GM21529 (cell line): ENCODE measurements at regions not wholly inside any gene's neighbourhood (a gene's known extent, or its start where the extent isn't known, plus 50 kb on each side); places are given as distances from the start of the nearest gene placed in this dataset.

ENCODE experiments used
- ATAC-seq: cut with Tn5 transposase; IDR thresholded peaks from one replicate; pipeline ENCODE4 v1.9.1; 2021; ENCODE audit not compliant: unreplicated experiment

- ATAC-seq: no peak
These were observed 50.5 kb downstream of the RGS12 start for GRCh38 chr4:3343358-3343757.

- no peak for ATAC-seq
These were observed 51.3 kb downstream of the RGS12 start for GRCh38 chr4:3344104-3344503.

GRCh38 chr4:3344596-3344995 is 51.8 kb downstream of the RGS12 start:
- no peak for ATAC-seq

GRCh38 chr4:3345384-3345783 is 52.6 kb downstream of the RGS12 start:
- no peak for ATAC-seq

- no peak for ATAC-seq
These were observed 53.3 kb downstream of the RGS12 start for GRCh38 chr4:3346146-3346545.

GRCh38 chr4:3347871-3348270 is 55.0 kb downstream of the RGS12 start:
- no peak for ATAC-seq

- no peak for ATAC-seq
These were observed 55.8 kb downstream of the RGS12 start for GRCh38 chr4:3348621-3349020.

GRCh38 chr4:3349116-3349515 is 56.3 kb downstream of the RGS12 start:
- no peak for ATAC-seq

GRCh38 chr4:3351997-3352396 is 59.2 kb downstream of the RGS12 start:
- ATAC-seq: no peak

GRCh38 chr4:3352505-3352904 is 59.7 kb downstream of the RGS12 start:
- no peak for ATAC-seq

- no peak for ATAC-seq
These were observed 60.2 kb downstream of the RGS12 start for GRCh38 chr4:3352941-3353594.

- ATAC-seq: no peak
These were observed 61.1 kb downstream of the RGS12 start for GRCh38 chr4:3353752-3354454.

- ATAC-seq: no peak
These were observed 61.6 kb downstream of the RGS12 start for GRCh38 chr4:3354455-3354811.

- ATAC-seq: peak; percentile 98
These were observed 62.5 kb downstream of the RGS12 start for GRCh38 chr4:3355266-3355748.

- ATAC-seq: no peak
These were observed 65.8 kb downstream of the RGS12 start for GRCh38 chr4:3358656-3359055.

GRCh38 chr4:3360777-3361176 is 68.0 kb downstream of the RGS12 start:
- no peak for ATAC-seq

- ATAC-seq: no peak
These were observed 68.6 kb downstream of the RGS12 start for GRCh38 chr4:3361406-3361805.

- no peak for ATAC-seq
These were observed 69.1 kb downstream of the RGS12 start for GRCh38 chr4:3361896-3362295.

GRCh38 chr4:3362431-3363287 is 69.8 kb downstream of the RGS12 start:
- ATAC-seq: no peak

- no peak for ATAC-seq
These were observed 70.8 kb downstream of the RGS12 start for GRCh38 chr4:3363411-3364141.

- no peak for ATAC-seq
These were observed 71.4 kb downstream of the RGS12 start for GRCh38 chr4:3364199-3364598.
